ENCODE measurements at regions not wholly inside any gene's neighbourhood (a gene's known extent, or its start where the extent isn't known, plus 50 kb on each side); places are given as distances from the start of the nearest gene placed in this dataset.
"Not testable (repeated sequence)": the region's sequence is repeated elsewhere in the genome, so short reads cannot be mapped to it uniquely, and the experiment has no call there.

- no peak overlapping the region for H3K4me3 ChIP-seq (ENCODE audit: low read depth, low read length)
- DNase-seq (ENCODE audit: low read depth) = no peak
- TF ChIP-seq CTCF (IDR thresholded peaks at IDR 0.05; ENCODE audit: insufficient read depth, low read depth, low read length, missing control alignments) = no peak
Observed at GRCh38 chr5:39696672-39697398, 272.1 kb upstream of the DAB2 start.

GRCh38 chr5:39691993-39692392, 267.2 kb upstream of the DAB2 start:
- no peak overlapping the region for H3K4me3 ChIP-seq (ENCODE audit: low read depth, low read length)
- TF ChIP-seq CTCF (IDR thresholded peaks at IDR 0.05; ENCODE audit: insufficient read depth, low read depth, low read length, missing control alignments) = peak; percentile 8
- DNase-seq (ENCODE audit: low read depth) = no peak

GRCh38 chr5:39691136-39691535, 266.4 kb upstream of the DAB2 start:
- no peak overlapping the region for H3K4me3 ChIP-seq (ENCODE audit: low read depth, low read length)
- no peak for TF ChIP-seq CTCF (IDR thresholded peaks at IDR 0.05; ENCODE audit: insufficient read depth, low read depth, low read length, missing control alignments)
- DNase-seq (ENCODE audit: low read depth) = no peak

- TF ChIP-seq CTCF (IDR thresholded peaks at IDR 0.05; ENCODE audit: insufficient read depth, low read depth, low read length, missing control alignments) = no peak
- no peak overlapping the region for H3K4me3 ChIP-seq (ENCODE audit: low read depth, low read length)
- no peak for DNase-seq (ENCODE audit: low read depth)
Observed at GRCh38 chr5:39689919-39690318, 265.1 kb upstream of the DAB2 start.

- not testable (repeated sequence) for DNase-seq (ENCODE audit: low read depth); H3K4me3 ChIP-seq (ENCODE audit: low read depth, low read length)
Observed at GRCh38 chr5:39687924-39688323, 263.1 kb upstream of the DAB2 start.

GRCh38 chr5:39680213-39680612, 255.4 kb upstream of the DAB2 start:
- no peak for TF ChIP-seq CTCF (IDR thresholded peaks at IDR 0.05; ENCODE audit: insufficient read depth, low read depth, low read length, missing control alignments)
- H3K4me3 ChIP-seq (ENCODE audit: low read depth, low read length) = no peak overlapping the region
- DNase-seq (ENCODE audit: low read depth) = no peak

- TF ChIP-seq CTCF (IDR thresholded peaks at IDR 0.05; ENCODE audit: insufficient read depth, low read depth, low read length, missing control alignments) = no peak
- no peak overlapping the region for H3K4me3 ChIP-seq (ENCODE audit: low read depth, low read length)
- no peak for DNase-seq (ENCODE audit: low read depth)
Observed at GRCh38 chr5:39678534-39678933, 253.8 kb upstream of the DAB2 start.
